Type B pancreatic cell (in vitro differentiated cells): ENCODE measurements at regions not wholly inside any gene's neighbourhood (a gene's known extent, or its start where the extent isn't known, plus 50 kb on each side); places are given as distances from the start of the nearest gene placed in this dataset.

Experiments used
- DNase-seq: peaks from one replicate; pipeline ENCODE4 v3.0.0; 2021; ENCODE audit warnings: mixed read lengths; ENCODE audit not compliant: unreplicated experiment; ENCODE audit errors: extremely low spot score
- H3K27ac Mint-ChIP-seq: 2 replicates; pipeline ENCODE4 v1.8.0; 2021; ENCODE audit warnings: mild to moderate bottlenecking, mixed read lengths
- H3K27me3 Mint-ChIP-seq: 2 replicates; pipeline ENCODE4 v1.8.0; 2021; ENCODE audit warnings: mixed read lengths
- H3K36me3 Mint-ChIP-seq: 2 replicates; pipeline ENCODE4 v1.8.0; 2021; ENCODE audit warnings: mixed read lengths
- H3K4me1 Mint-ChIP-seq: one replicate; pipeline ENCODE4 v1.8.0; 2021; ENCODE audit warnings: mixed read lengths; ENCODE audit not compliant: unreplicated experiment
- H3K4me3 Mint-ChIP-seq: 2 replicates; pipeline ENCODE4 v1.8.0; 2021; ENCODE audit warnings: mild to moderate bottlenecking, mixed read lengths
- H3K9me3 Mint-ChIP-seq: 2 replicates; pipeline ENCODE4 v1.8.0; 2021; ENCODE audit warnings: mixed read lengths
- CTCF ChIP-seq: fragments of 200-600 bp; sonication (generic); conservative IDR thresholded peaks from 2 replicates; pipeline ENCODE4 v1.5.0; 2021; ENCODE audit warnings: antibody characterized with exemption, mild to moderate bottlenecking

- TF ChIP-seq CTCF: no peak
- Mint-ChIP-seq H3K36me3 (no peaks in the 10 kb centered on the region), H3K27me3 (peaks cover 2% of the 10 kb centered on the region), H3K27ac (no peak overlapping the region), H3K9me3 (no peaks in the 10 kb centered on the region), H3K4me1 (peaks cover 49% of the 10 kb centered on the region), H3K4me3 (no peak overlapping the region)
- DNase-seq: no peak
These were observed 142.5 kb upstream of the TNS3 start for GRCh38 chr7:47724335-47724982.

GRCh38 chr7:47722126-47722525 is 140.2 kb upstream of the TNS3 start:
- Mint-ChIP-seq H3K4me1 (peaks cover 57% of the 10 kb centered on the region), H3K27ac (no peak overlapping the region), H3K9me3 (no peaks in the 10 kb centered on the region), H3K27me3 (no peaks in the 10 kb centered on the region), H3K36me3 (no peaks in the 10 kb centered on the region), H3K4me3 (no peak overlapping the region)
- TF ChIP-seq CTCF: no peak
- DNase-seq: no peak

GRCh38 chr7:47721670-47722069 is 139.8 kb upstream of the TNS3 start:
- no peaks in the 10 kb centered on the region for H3K9me3 Mint-ChIP-seq
- no peak for TF ChIP-seq CTCF
- H3K27me3 Mint-ChIP-seq: no peaks in the 10 kb centered on the region
- H3K4me3 Mint-ChIP-seq: no peak overlapping the region
- H3K27ac Mint-ChIP-seq: no peak overlapping the region
- no peaks in the 10 kb centered on the region for H3K36me3 Mint-ChIP-seq
- H3K4me1 Mint-ChIP-seq: peaks cover 60% of the 10 kb centered on the region
- peak; percentile 64 for DNase-seq

- Mint-ChIP-seq H3K9me3 (no peaks in the 10 kb centered on the region), H3K36me3 (no peaks in the 10 kb centered on the region), H3K27me3 (no peaks in the 10 kb centered on the region), H3K4me1 (peaks cover 58% of the 10 kb centered on the region), H3K4me3 (no peak overlapping the region), H3K27ac (no peak overlapping the region)
- no peak for TF ChIP-seq CTCF
- DNase-seq: no peak
These were observed 139.0 kb upstream of the TNS3 start for GRCh38 chr7:47720907-47721244.

- peak; percentile 75 for DNase-seq
- no peaks in the 10 kb centered on the region for H3K9me3 Mint-ChIP-seq
- no peaks in the 10 kb centered on the region for H3K36me3 Mint-ChIP-seq
- TF ChIP-seq CTCF: no peak
- H3K27ac Mint-ChIP-seq: peak overlapping the region; percentile 20
- peaks cover 53% of the 10 kb centered on the region for H3K4me1 Mint-ChIP-seq
- peak overlapping the region; percentile 32 for H3K4me3 Mint-ChIP-seq
- no peaks in the 10 kb centered on the region for H3K27me3 Mint-ChIP-seq
These were observed 138.4 kb upstream of the TNS3 start for GRCh38 chr7:47720141-47720906.
